Neural cell (in vitro differentiated cells): ENCODE measurements at regions not wholly inside any gene's neighbourhood (a gene's known extent, or its start where the extent isn't known, plus 50 kb on each side); places are given as distances from the start of the nearest gene placed in this dataset.
"Not testable (repeated sequence)": the region's sequence is repeated elsewhere in the genome, so short reads cannot be mapped to it uniquely, and the experiment has no call there.

Source experiments
- CTCF ChIP-seq: fragments of 450-650 bp; IDR thresholded peaks from 2 replicates; pipeline ENCODE4 v1.5.1; 2014; ENCODE audit warnings: antibody characterized with exemption, mild to moderate bottlenecking, moderate library complexity; ENCODE audit not compliant: poor library complexity, severe bottlenecking
- EP300 ChIP-seq: fragments of 450-650 bp; conservative IDR thresholded peaks from 2 replicates; pipeline ENCODE4 v1.6.1; 2014; ENCODE audit warnings: antibody characterized with exemption, mild to moderate bottlenecking, moderate library complexity; ENCODE audit not compliant: poor library complexity, severe bottlenecking
- EZH2 ChIP-seq: fragments of 200-600, 300-800 bp; shearing (Covaris generic), sonication (generic); IDR thresholded peaks from 2 replicates; pipeline ENCODE4 v1.6.1; 2014; ENCODE audit warnings: antibody characterized with exemption, low read length, borderline replicate concordance, mild to moderate bottlenecking; ENCODE audit not compliant: insufficient read depth, poor library complexity, severe bottlenecking
- POLR2AphosphoS5 ChIP-seq: IDR thresholded peaks from 2 replicates; pipeline ENCODE4 v1.6.1; 2012
- RAD21 ChIP-seq: fragments of 450-650 bp; conservative IDR thresholded peaks from 2 replicates; pipeline ENCODE4 v1.6.1; 2014; ENCODE audit warnings: antibody characterized with exemption, mild to moderate bottlenecking, moderate library complexity
- REST ChIP-seq: IDR thresholded peaks from 2 replicates; pipeline ENCODE4 v1.6.1; 2012; ENCODE audit warnings: borderline replicate concordance
- TAF1 ChIP-seq: IDR thresholded peaks from 2 replicates; pipeline ENCODE4 v1.6.1; 2012; ENCODE audit warnings: low read depth

GRCh38 chr1:243055510-243055909, 199.6 kb downstream of the CEP170 start:
- TF ChIP-seq CTCF, POLR2AphosphoS5, TAF1, REST, EP300, RAD21, EZH2: not testable (repeated sequence)
